NCI-H526 treated with DMSO at 0.1 percent for 48 hours (cell line): ENCODE measurements at regions not wholly inside any gene's neighbourhood (a gene's known extent, or its start where the extent isn't known, plus 50 kb on each side); places are given as distances from the start of the nearest gene placed in this dataset.
"Not testable (repeated sequence)": the region's sequence is repeated elsewhere in the genome, so short reads cannot be mapped to it uniquely, and the experiment has no call there.

ENCODE experiments used
- DNase-seq: peaks from one replicate; lab custom pipeline; 2025; lab: John Stamatoyannopoulos, UW

GRCh38 chr16:14384745-14385144 is 245.3 kb downstream of the PARN start:
- no peak for DNase-seq

- DNase-seq: not testable (repeated sequence)
Observed at GRCh38 chr16:14383844-14384243, 246.2 kb downstream of the PARN start.

GRCh38 chr16:14378689-14379467 is 251.2 kb downstream of the PARN start:
- no peak for DNase-seq

- DNase-seq: peak; percentile 28
Observed at GRCh38 chr16:14378131-14378551, 251.9 kb downstream of the PARN start.

- no peak for DNase-seq
Observed at GRCh38 chr16:14377326-14377725, 252.7 kb downstream of the PARN start.

GRCh38 chr16:14375132-14375491 is 254.9 kb downstream of the PARN start:
- no peak for DNase-seq

- DNase-seq: no peak
Observed at GRCh38 chr16:14374451-14375131, 255.5 kb downstream of the PARN start.

- DNase-seq: no peak
Observed at GRCh38 chr16:14373896-14374295, 256.2 kb downstream of the PARN start.

- no peak for DNase-seq
Observed at GRCh38 chr16:14373406-14373805, 256.7 kb downstream of the PARN start.

- DNase-seq: no peak
Observed at GRCh38 chr16:14372471-14372870, 257.6 kb downstream of the PARN start.

GRCh38 chr16:14371778-14372431 is 258.2 kb downstream of the PARN start:
- no peak for DNase-seq

GRCh38 chr16:14370736-14371234 is 259.3 kb downstream of the PARN start:
- DNase-seq: no peak

GRCh38 chr16:14369734-14370598 is 260.1 kb downstream of the PARN start:
- no peak for DNase-seq

GRCh38 chr16:14368399-14368798 is 261.7 kb downstream of the PARN start:
- DNase-seq: no peak

GRCh38 chr16:14366974-14367707 is 262.9 kb downstream of the PARN start:
- no peak for DNase-seq

- DNase-seq: no peak
Observed at GRCh38 chr16:14366447-14366846, 263.6 kb downstream of the PARN start.

- no peak for DNase-seq
Observed at GRCh38 chr16:14365200-14365851, 264.7 kb downstream of the PARN start.

- no peak for DNase-seq
Observed at GRCh38 chr16:14364386-14365199, 265.5 kb downstream of the PARN start.

- no peak for DNase-seq
Observed at GRCh38 chr16:14364112-14364385, 266.0 kb downstream of the PARN start.

GRCh38 chr16:14362774-14363371 is 267.2 kb downstream of the PARN start:
- no peak for DNase-seq
